Skin of body (tissue), 2 donors: ENCODE measurements at regions not wholly inside any gene's neighbourhood (a gene's known extent, or its start where the extent isn't known, plus 50 kb on each side); places are given as distances from the start of the nearest gene placed in this dataset. TPM values are rescaled to one million over a fixed set of nuclear protein-coding genes. Genes with fewer than 3 reads are reported as not detected.

ENCODE experiments used
- DNase-seq: peaks from one replicate; lab custom pipeline; 2025; lab: John Stamatoyannopoulos, UW
- small RNA-seq: library from RNA; depleted of rRNA; stranded (forward); fragments of <200 nt; gene quantifications from one replicate; pipeline ENCODE3, GENCODE V24; 2014; ENCODE audit warnings: low replicate concordance

DNA sequence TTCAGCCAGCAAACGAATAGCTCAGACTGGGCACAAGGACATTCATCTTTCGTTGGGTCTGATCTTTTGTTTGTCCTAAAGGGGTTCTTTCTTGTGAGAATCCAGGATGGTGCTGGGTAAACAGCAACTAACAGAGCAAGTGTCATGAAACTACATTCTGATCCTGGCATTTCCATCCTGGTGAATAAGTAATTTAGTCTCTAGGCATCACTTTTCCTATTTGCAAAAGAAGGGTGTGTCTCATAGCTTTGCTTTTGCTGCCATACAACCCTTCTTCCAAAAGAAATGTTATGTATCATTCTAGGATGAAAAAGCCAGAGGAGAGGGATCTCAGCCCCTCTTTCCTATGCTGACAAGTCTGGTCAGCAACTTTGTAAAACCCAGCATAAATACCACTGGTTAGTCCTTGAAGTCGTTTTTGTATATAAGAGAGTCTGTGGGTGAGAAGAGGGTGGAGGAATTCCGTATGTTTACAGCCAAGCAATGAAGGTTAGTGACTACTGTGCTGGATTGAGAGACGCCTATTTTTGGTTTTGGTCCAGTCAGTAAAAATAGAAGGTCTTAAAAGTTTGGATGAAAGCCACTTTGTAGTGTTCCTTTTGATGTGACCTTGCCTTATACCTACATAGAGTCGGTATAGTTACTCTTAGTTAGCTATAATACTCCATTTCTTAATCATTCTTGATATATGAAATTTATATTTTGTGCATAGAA, 88.4 kb upstream of the SLC25A13 start:
- no peak for DNase-seq

DNA sequence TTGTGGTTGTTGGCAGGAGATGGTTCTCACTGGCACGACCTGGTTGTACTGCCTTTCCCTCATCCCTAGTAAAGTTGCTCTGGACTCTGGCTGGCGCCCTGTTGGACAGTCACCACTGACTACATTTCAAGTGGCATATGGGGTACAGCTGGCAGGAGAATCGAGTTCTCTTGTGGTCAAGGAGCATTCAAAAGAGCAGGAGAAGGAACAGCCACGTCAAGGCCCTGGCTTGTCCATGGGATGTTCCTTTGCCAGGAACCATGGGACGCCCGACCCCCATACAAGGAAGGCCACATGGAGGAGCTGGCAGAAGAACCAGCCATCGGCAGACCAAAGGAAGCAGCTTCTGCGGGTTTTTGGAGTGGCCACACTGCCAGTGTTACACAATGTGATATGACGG, 87.0 kb upstream of the SLC25A13 start:
- no peak for DNase-seq

DNA sequence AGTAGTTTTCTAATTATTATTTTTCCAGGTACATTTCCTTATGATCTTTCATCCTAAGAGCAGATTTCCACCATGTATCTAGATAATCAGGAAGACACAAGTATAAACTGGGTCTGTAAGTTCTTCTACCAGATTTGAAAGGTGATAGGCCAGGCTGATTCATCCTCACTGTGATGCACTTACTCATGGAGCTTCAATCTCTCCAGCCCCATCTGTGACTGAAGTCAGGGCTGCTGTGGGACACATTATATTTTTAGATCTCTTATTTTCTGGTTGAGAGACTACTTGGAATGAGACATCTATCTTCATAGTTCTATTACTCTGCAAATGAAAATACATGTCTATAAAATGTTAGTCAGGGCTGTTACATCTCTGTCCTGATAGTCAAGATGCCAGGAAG, 85.5 kb upstream of the SLC25A13 start:
- DNase-seq: no peak

DNA sequence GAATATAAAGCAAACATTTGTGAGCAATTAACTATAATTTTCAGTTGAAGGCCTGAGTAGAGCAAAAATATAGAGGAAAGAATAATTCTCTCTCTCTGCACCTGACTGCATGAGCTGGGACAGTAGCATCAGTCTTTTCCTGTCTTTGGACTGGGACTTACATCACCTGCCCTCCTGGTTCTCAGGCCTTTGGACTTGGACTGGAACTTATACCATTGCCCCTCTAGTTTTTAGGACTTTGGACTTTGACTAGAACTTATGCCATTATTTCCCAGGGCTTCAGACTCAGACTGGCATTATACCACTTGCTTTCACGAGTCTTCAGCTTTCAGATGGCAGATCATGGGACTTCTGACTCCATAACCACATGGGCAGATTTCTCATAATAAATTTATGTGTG, 81.0 kb upstream of the SLC25A13 start:
- DNase-seq: no peak

DNA sequence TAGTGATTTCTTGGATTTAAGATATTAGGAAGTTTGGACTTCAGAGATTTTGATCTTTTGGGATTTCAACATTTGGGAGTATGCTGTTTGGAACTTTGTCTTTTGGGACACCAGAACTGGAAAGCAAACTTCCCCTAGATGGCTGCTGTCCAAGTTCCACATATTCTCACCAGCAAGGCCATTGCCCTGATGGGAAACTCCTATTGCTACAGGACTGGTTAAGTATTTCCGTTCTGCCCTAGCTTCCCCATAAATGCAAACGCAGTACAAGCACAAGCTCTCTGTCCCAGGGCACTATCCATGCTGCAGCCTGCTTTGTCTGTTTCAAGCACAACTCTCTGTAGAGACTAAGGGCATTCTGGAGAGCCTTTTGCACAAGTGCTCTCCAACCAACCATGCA, 79.3 kb upstream of the SLC25A13 start:
- DNase-seq: no peak

DNA sequence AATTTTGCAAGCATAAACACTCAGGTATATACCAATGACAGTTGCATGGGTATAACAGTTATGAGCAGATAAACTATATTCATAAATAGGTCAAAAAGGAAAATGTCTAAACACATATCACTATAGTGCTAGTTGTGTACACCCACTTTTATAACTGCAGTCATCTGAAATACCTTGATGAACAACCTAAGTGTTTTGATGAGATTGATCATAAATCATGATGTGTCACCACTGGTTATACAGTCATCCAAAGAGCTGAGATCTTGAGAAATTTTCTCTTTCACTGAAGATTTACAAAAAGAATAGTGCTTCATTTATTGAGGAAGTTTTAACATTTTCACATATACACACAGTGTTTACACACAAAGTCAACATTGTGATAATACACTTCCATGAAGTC, 78.6 kb upstream of the SLC25A13 start:
- no peak for DNase-seq

DNA sequence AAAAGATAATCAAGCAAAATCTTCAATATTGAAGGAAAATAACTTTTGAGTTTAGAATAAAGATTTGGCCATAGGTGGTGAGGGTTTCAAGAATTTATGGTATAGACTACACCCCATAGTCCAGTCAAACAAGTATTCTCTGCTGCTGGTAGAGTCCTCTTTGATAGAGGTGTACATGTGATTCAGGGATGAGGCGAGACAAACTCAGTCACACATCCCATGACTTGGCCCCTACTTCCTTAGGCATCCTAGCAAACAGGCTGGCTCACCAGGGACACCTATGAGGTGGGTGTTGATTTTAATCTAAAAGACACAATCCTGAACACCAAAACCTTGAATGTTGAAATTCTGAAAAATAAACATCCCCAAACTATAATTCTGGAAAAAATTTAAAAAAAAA, 78.1 kb upstream of the SLC25A13 start:
- DNase-seq: no peak

DNA sequence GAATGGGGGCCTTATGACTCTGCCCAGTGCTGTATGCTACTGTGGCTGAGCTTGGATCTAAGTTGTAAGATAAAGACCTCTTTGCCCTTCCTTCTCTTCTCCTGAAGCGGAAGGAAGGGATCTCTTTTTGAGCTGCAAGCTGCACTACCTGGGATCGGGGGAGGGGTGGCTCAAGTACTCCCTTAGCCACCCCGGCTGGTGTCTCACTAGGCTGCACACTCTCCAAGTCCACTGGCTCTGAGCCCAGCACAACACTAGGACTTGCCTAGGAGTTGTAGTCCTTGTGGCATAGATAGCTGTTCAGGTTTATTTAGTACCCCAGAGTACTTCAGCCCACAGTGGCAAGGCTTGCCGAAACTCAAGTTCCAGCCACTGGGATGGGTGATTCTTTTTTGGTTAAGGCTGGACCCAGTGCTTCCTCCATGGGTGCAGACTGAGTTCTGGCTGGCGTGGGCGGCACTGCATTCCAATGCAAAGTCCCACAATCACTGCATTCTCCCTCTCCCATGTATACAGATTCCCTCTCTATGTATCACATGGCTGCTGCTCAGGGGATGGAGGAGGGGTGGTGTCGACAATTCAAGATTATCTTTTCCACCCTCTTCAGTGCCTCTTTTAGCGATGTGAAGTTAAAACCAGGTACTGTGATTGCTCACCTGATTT, 76.2 kb upstream of the SLC25A13 start:
- no peak for DNase-seq

DNA sequence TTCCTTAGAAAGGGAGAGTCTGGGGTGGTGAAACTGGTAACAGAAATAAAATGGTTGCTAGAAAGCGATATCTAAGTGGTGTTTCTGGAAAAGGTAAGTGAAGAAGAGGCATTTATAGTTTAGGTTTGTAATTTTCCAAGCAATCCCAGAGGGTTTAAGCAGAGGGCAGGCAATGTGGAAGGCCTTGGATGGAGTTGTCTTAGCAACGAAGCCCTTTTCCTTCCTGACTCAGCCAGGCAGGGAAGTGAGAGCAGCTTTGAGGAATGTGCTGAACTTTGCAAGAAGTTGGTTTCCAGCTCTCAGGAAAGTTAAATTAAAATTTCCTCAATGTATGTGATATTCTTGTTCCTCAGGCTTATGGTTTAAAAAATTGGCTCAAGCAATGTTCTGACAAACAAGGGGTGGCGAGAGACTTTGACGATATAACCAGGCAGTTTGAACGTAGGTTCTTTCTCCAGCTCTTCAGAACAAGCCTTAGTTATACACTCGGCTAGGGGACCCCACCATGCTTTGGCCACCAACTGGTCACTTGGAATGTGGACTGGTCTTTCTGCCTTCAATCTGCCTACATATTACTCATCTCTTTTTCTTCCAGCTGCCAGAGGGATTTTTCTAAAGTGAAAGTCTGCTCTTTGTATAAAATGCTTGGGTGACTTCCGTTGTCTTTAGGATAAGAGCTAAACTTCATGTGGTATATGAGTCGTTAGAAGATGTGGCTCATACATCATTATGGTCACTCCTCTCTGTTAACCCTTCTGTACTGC, 66.9 kb upstream of the SLC25A13 start:
- DNase-seq: peak; percentile 25

DNA sequence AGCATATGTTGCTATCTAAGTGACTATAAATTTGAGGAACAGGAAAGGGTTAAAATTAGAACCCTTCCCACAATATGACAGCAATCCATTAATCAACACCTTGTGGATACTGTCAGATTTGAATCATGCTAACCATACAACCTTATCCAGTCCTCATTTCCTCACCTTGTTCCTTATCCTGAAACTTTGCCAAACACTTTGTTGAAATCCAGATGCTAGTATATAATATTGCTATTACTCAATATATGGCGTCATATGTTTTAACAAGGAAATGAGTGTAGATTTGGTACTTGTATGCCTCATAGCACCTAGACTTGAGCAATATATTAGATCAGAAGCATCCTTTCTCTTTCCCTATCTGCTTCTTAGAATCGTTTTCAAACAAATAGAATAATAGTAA, 66.3 kb upstream of the SLC25A13 start:
- no peak for DNase-seq

DNA sequence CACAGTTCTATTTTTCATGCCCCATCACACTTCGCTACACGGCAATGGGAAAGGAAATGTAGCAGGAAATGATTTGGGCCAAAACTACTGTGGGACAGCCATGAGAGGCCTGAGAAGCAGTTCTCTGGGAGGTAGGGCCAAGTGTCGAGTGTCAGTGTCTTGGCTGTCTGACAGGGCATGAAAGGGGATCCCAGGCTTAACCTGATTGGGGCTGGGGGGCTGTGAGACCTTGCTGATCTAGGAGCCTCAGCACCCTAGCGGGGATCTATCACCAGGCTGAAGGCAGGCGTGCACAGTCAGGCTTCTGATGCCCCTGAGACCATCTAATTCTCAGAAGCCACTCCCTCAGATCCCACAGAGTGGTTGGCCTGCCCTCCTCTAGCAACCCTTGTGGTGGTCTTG, 58.2 kb upstream of the SLC25A13 start:
- DNase-seq: no peak

DNA sequence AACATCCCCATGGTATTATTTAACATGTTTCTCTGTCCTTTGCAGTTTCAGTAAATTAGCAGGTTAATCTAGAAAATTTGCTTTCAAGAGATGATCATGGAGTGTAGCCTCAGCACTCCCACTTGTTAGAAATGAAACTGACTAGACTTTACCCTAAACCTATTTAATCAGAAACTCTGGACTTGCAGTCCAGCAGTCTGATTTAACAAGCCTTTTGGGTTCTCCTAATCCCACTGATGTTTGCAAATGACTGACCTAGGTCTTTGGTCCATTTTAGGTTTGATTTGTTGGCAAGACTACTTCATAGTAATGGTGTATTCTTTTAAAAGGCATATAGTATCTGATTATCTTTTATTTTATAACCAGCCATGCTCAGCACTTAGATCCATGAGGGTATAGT, 55.5 kb upstream of the SLC25A13 start:
- no peak for DNase-seq

Small RNA genes in the stretch of these regions (small RNA-seq; reads per million reads assigned to genes)
- not detected for gene RNU7-188P
